ENCODE measurements at regions not wholly inside any gene's neighbourhood (a gene's known extent, or its start where the extent isn't known, plus 50 kb on each side); places are given as distances from the start of the nearest gene placed in this dataset.
"Not testable (repeated sequence)": the region's sequence is repeated elsewhere in the genome, so short reads cannot be mapped to it uniquely, and the experiment has no call there.

GRCh38 chr13:31605076-31605860, 134.1 kb upstream of the RXFP2 start:
- ATAC-seq (no peak), DNase-seq (no peak)
- intact Hi-C loops (cut with micrococcal nuclease): no loop called here
- ChIA-PET POLR2A (no interaction called here), CTCF (no interaction called here)
- Mint-ChIP-seq H3K36me3 (ENCODE audit: low read depth) (no peaks in the 10 kb centered on the region), H3K4me3 (no peak overlapping the region), H3K4me1 (ENCODE audit: low read depth) (no peaks in the 10 kb centered on the region), H3K27ac (no peak overlapping the region), H3K9me3 (no peaks in the 10 kb centered on the region), H3K27me3 (peaks cover 1% of the 10 kb centered on the region)
- no peak for TF ChIP-seq CTCF (IDR thresholded peaks at IDR 0.05)

- intact Hi-C loops (cut with micrococcal nuclease); DNase-seq; POLR2A ChIA-PET; H3K36me3 Mint-ChIP-seq (ENCODE audit: low read depth); H3K9me3 Mint-ChIP-seq; H3K4me3 Mint-ChIP-seq; ATAC-seq; CTCF ChIA-PET; H3K4me1 Mint-ChIP-seq (ENCODE audit: low read depth); H3K27ac Mint-ChIP-seq; H3K27me3 Mint-ChIP-seq: not testable (repeated sequence)
These were observed 131.8 kb upstream of the RXFP2 start for GRCh38 chr13:31607531-31607930.

GRCh38 chr13:31608780-31609179, 130.5 kb upstream of the RXFP2 start:
- intact Hi-C loops (cut with micrococcal nuclease); ATAC-seq; H3K36me3 Mint-ChIP-seq (ENCODE audit: low read depth); DNase-seq; H3K27ac Mint-ChIP-seq; H3K9me3 Mint-ChIP-seq; CTCF ChIA-PET; H3K4me3 Mint-ChIP-seq; H3K27me3 Mint-ChIP-seq; POLR2A ChIA-PET; H3K4me1 Mint-ChIP-seq (ENCODE audit: low read depth): not testable (repeated sequence)

- H3K36me3 Mint-ChIP-seq (ENCODE audit: low read depth): no peaks in the 10 kb centered on the region
- ChIA-PET CTCF (no interaction called here), POLR2A (no interaction called here)
- DNase-seq (no peak), ATAC-seq (no peak)
- no peaks in the 10 kb centered on the region for H3K27me3 Mint-ChIP-seq
- no peak overlapping the region for H3K4me3 Mint-ChIP-seq
- H3K27ac Mint-ChIP-seq: no peak overlapping the region
- no peaks in the 10 kb centered on the region for H3K9me3 Mint-ChIP-seq
- TF ChIP-seq CTCF (IDR thresholded peaks at IDR 0.05): no peak
- intact Hi-C loops (cut with micrococcal nuclease): no loop called here
- H3K4me1 Mint-ChIP-seq (ENCODE audit: low read depth): no peaks in the 10 kb centered on the region
These were observed 128.9 kb upstream of the RXFP2 start for GRCh38 chr13:31610270-31610998.

- DNase-seq (no peak), ATAC-seq (no peak)
- no peaks in the 10 kb centered on the region for H3K36me3 Mint-ChIP-seq (ENCODE audit: low read depth)
- no peaks in the 10 kb centered on the region for H3K9me3 Mint-ChIP-seq
- no peak for TF ChIP-seq CTCF (IDR thresholded peaks at IDR 0.05)
- intact Hi-C loops (cut with micrococcal nuclease): no loop called here
- no peak overlapping the region for H3K4me3 Mint-ChIP-seq
- ChIA-PET CTCF (no interaction called here), POLR2A (no interaction called here)
- no peaks in the 10 kb centered on the region for H3K27me3 Mint-ChIP-seq
- H3K27ac Mint-ChIP-seq: no peak overlapping the region
- no peaks in the 10 kb centered on the region for H3K4me1 Mint-ChIP-seq (ENCODE audit: low read depth)
These were observed 128.1 kb upstream of the RXFP2 start for GRCh38 chr13:31611214-31611613.

- H3K27ac Mint-ChIP-seq: no peak overlapping the region
- no peak for TF ChIP-seq CTCF (IDR thresholded peaks at IDR 0.05)
These were observed 125.3 kb upstream of the RXFP2 start for GRCh38 chr13:31614073-31614472.

More at GRCh38 chr13:31614073-31614472, 125.3 kb upstream of the RXFP2 start:
- no peaks in the 10 kb centered on the region for H3K4me1 Mint-ChIP-seq (ENCODE audit: low read depth)
- CTCF ChIA-PET: no interaction called here
- POLR2A ChIA-PET: no interaction called here
- ATAC-seq (no peak), DNase-seq (no peak)
- no peaks in the 10 kb centered on the region for H3K27me3 Mint-ChIP-seq
- intact Hi-C loops (cut with micrococcal nuclease): no loop called here
- no peak overlapping the region for H3K4me3 Mint-ChIP-seq
- no peaks in the 10 kb centered on the region for H3K9me3 Mint-ChIP-seq
- no peaks in the 10 kb centered on the region for H3K36me3 Mint-ChIP-seq (ENCODE audit: low read depth)

Measured in activated CD8-positive, alpha-beta T cell treated with anti-CD3 and anti-CD28 coated beads for 36 hours (primary cell).